ENCODE measurements at regions not wholly inside any gene's neighbourhood (a gene's known extent, or its start where the extent isn't known, plus 50 kb on each side); places are given as distances from the start of the nearest gene placed in this dataset.

- Histone ChIP-seq H3K9ac (ENCODE audit: low read length) (no peak overlapping the region), H3K36me3 (ENCODE audit: low read depth, low read length) (no peaks in the 10 kb centered on the region), H3K27ac (ENCODE audit: low read length) (no peak overlapping the region), H4K20me1 (ENCODE audit: low read length) (no peaks in the 10 kb centered on the region), H3K4me2 (ENCODE audit: low read length) (no peak overlapping the region), H3K27me3 (ENCODE audit: low read length) (no peaks in the 10 kb centered on the region), H3F3A (ENCODE audit: low read length, unreplicated experiment) (no peaks in the 10 kb centered on the region), H3K4me1 (ENCODE audit: insufficient read depth, low read length) (no peaks in the 10 kb centered on the region), H3K79me2 (ENCODE audit: low read length) (no peaks in the 10 kb centered on the region), H3K4me3 (ENCODE audit: low read length) (no peak overlapping the region), H3K9me3 (ENCODE audit: low read length) (no peaks in the 10 kb centered on the region), H2AFZ (ENCODE audit: low read length) (no peak overlapping the region), H3K9me2 (replicated peaks; ENCODE audit: low read length) (no peaks in the 10 kb centered on the region)
- no TSS peak for BruUV-seq (replicated peaks)
- POLR2A ChIA-PET (ENCODE audit: unreplicated experiment), result no interaction called here
- DNase-seq (no peak), ATAC-seq (no peak)
- CTCF ChIA-PET, result interaction anchor here (0.6 kb wide), 1 partner anchor 57 kb away, joined by 3 read pairs; no protein-coding TSS in a partner anchor
- no peak for TF ChIP-seq CTCF (conservative IDR thresholded peaks at IDR 0.05; ENCODE audit: low read depth, low read length)
- intact Hi-C loops (cut with micrococcal nuclease), result no loop called here
Measured at GRCh38 chr2:187698374-187699110, 144.3 kb upstream of the TFPI start.

- intact Hi-C loops (cut with micrococcal nuclease), result no loop called here
- DNase-seq (no peak), ATAC-seq (no peak)
- Histone ChIP-seq H3K36me3 (ENCODE audit: low read depth, low read length) (no peaks in the 10 kb centered on the region), H3K4me1 (ENCODE audit: insufficient read depth, low read length) (no peaks in the 10 kb centered on the region), H3K4me2 (ENCODE audit: low read length) (no peak overlapping the region), H3K27me3 (ENCODE audit: low read length) (no peaks in the 10 kb centered on the region), H4K20me1 (ENCODE audit: low read length) (no peaks in the 10 kb centered on the region), H3F3A (ENCODE audit: low read length, unreplicated experiment) (no peaks in the 10 kb centered on the region), H2AFZ (ENCODE audit: low read length) (no peak overlapping the region), H3K9me2 (replicated peaks; ENCODE audit: low read length) (no peaks in the 10 kb centered on the region), H3K4me3 (ENCODE audit: low read length) (no peak overlapping the region), H3K79me2 (ENCODE audit: low read length) (no peaks in the 10 kb centered on the region), H3K27ac (ENCODE audit: low read length) (no peak overlapping the region), H3K9me3 (ENCODE audit: low read length) (no peaks in the 10 kb centered on the region), H3K9ac (ENCODE audit: low read length) (no peak overlapping the region)
- ChIA-PET POLR2A (ENCODE audit: unreplicated experiment) (no interaction called here), CTCF (no interaction called here)
- no TSS peak for BruUV-seq (replicated peaks)
- TF ChIP-seq EZH2 (IDR thresholded peaks at IDR 0.05; ENCODE audit: low read length, unreplicated experiment) (no peak), EZH2phosphoT487 (IDR thresholded peaks at IDR 0.05; ENCODE audit: borderline replicate concordance, low read length) (no peak), CTCF (conservative IDR thresholded peaks at IDR 0.05; ENCODE audit: low read depth, low read length) (no peak)
Measured at GRCh38 chr2:187702157-187702556, 147.9 kb upstream of the TFPI start.

GRCh38 chr2:187708272-187708671, 154.0 kb upstream of the TFPI start:
- POLR2A ChIA-PET (ENCODE audit: unreplicated experiment), result no interaction called here
- H3K9ac ChIP-seq (ENCODE audit: low read length), result no peak overlapping the region
- H3K4me2 ChIP-seq (ENCODE audit: low read length), result no peak overlapping the region
- no peaks in the 10 kb centered on the region for H3K36me3 ChIP-seq (ENCODE audit: low read depth, low read length)
- H3K27me3 ChIP-seq (ENCODE audit: low read length), result no peaks in the 10 kb centered on the region
- H3K9me2 ChIP-seq (replicated peaks; ENCODE audit: low read length), result no peaks in the 10 kb centered on the region
- no peak overlapping the region for H3K4me3 ChIP-seq (ENCODE audit: low read length)
- DNase-seq (no peak), ATAC-seq (no peak)
- no peak for TF ChIP-seq CTCF (conservative IDR thresholded peaks at IDR 0.05; ENCODE audit: low read depth, low read length)
- TF ChIP-seq EZH2phosphoT487 (IDR thresholded peaks at IDR 0.05; ENCODE audit: borderline replicate concordance, low read length), result no peak
- no peak for TF ChIP-seq EZH2 (IDR thresholded peaks at IDR 0.05; ENCODE audit: low read length, unreplicated experiment)
- CTCF ChIA-PET, result no interaction called here
- H4K20me1 ChIP-seq (ENCODE audit: low read length), result no peaks in the 10 kb centered on the region
- no peaks in the 10 kb centered on the region for H3F3A ChIP-seq (ENCODE audit: low read length, unreplicated experiment)
- no peaks in the 10 kb centered on the region for H3K4me1 ChIP-seq (ENCODE audit: insufficient read depth, low read length)
- H3K9me3 ChIP-seq (ENCODE audit: low read length), result no peaks in the 10 kb centered on the region
- no peak overlapping the region for H2AFZ ChIP-seq (ENCODE audit: low read length)
- BruUV-seq (replicated peaks), result no TSS peak
- intact Hi-C loops (cut with micrococcal nuclease), result no loop called here
- H3K79me2 ChIP-seq (ENCODE audit: low read length), result no peaks in the 10 kb centered on the region
- H3K27ac ChIP-seq (ENCODE audit: low read length), result no peak overlapping the region

All from PC-3 (cell line).